ENCODE measurements at regions not wholly inside any gene's neighbourhood (a gene's known extent, or its start where the extent isn't known, plus 50 kb on each side); places are given as distances from the start of the nearest gene placed in this dataset.

GRCh38 chr6:8574311-8574710 lies 139.0 kb upstream of the SLC35B3 start:
- no peaks in the 10 kb centered on the region for H3K36me3 Mint-ChIP-seq (ENCODE audit: low read depth)
- no peaks in the 10 kb centered on the region for H3K4me1 Mint-ChIP-seq
- H3K9me3 Mint-ChIP-seq = peaks cover 6% of the 10 kb centered on the region
- no peak for ATAC-seq (replicated peaks)
- no peak overlapping the region for H3K27ac Mint-ChIP-seq
- H3K27me3 Mint-ChIP-seq = no peaks in the 10 kb centered on the region
- no peak overlapping the region for H3K4me3 Mint-ChIP-seq

DNA sequence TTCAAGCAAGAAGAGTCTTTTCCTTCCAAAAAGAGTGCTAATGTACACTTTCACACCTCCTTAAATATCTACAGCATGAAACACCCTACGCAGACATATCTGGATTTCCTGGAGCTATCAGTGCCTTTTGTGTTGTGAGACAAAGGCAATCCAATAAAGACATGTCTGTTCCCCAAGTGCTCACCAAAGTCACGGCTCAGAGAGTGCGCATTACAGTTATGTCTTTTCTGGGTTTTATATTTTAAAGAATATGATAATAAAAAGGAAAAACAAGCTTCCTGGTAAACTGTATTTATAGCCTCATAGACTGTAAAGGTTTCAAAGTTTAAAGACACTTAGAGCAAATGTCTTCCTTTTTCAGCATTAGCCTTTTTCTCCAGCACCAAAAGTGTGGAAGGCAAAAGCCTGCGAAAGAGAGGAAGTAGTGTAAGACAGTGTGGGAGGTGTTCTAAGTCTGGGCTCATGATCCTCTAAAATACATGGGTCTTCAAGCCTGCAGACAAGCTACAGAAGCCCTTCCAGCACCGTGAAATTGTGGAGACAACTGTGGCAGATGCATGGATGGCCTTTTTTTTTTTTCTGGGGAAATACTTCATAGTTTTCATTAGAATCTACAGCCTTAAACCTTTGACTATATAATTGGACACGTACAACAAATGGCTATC lies 135.0 kb upstream of the SLC35B3 start:
- no peak overlapping the region for H3K4me3 Mint-ChIP-seq
- H3K36me3 Mint-ChIP-seq (ENCODE audit: low read depth) = no peaks in the 10 kb centered on the region
- no peaks in the 10 kb centered on the region for H3K4me1 Mint-ChIP-seq
- H3K27ac Mint-ChIP-seq = no peak overlapping the region
- no peaks in the 10 kb centered on the region for H3K27me3 Mint-ChIP-seq
- H3K9me3 Mint-ChIP-seq = peaks cover 9% of the 10 kb centered on the region
- ATAC-seq (replicated peaks) = no peak

DNA sequence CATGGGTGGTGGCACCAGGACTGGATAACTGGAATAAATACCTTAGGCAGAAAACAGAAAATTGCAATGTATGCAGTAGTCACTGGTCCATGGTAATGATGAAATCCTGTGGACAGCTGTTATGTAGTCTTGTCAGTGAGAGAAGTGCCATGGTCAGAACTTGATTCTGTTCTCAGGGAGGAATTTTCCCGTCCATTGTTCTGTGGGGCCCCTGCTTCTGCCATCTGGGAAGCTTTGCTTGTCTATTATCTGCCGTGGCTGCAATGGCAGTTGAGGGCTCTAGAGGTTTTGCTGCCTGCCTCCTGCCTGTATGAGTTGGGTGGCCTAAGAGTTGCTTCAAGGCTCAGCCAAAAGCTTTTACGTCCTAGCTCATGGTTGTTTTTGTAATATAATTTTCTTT lies 126.8 kb upstream of the SLC35B3 start:
- Mint-ChIP-seq H3K36me3 (ENCODE audit: low read depth) (no peaks in the 10 kb centered on the region), H3K27ac (no peak overlapping the region), H3K4me3 (no peak overlapping the region), H3K4me1 (no peaks in the 10 kb centered on the region), H3K9me3 (peaks cover 3% of the 10 kb centered on the region), H3K27me3 (no peaks in the 10 kb centered on the region)
- no peak for ATAC-seq (replicated peaks)

GRCh38 chr6:8558953-8559352 lies 123.6 kb upstream of the SLC35B3 start:
- Mint-ChIP-seq H3K9me3 (no peaks in the 10 kb centered on the region), H3K36me3 (ENCODE audit: low read depth) (no peaks in the 10 kb centered on the region), H3K27ac (no peak overlapping the region), H3K4me1 (no peaks in the 10 kb centered on the region), H3K4me3 (no peak overlapping the region), H3K27me3 (no peaks in the 10 kb centered on the region)
- ATAC-seq (replicated peaks) = no peak

- no peak for ATAC-seq (replicated peaks)
- no peaks in the 10 kb centered on the region for H3K36me3 Mint-ChIP-seq (ENCODE audit: low read depth)
- H3K4me1 Mint-ChIP-seq = no peaks in the 10 kb centered on the region
- H3K27ac Mint-ChIP-seq = no peak overlapping the region
- no peaks in the 10 kb centered on the region for H3K27me3 Mint-ChIP-seq
- no peaks in the 10 kb centered on the region for H3K9me3 Mint-ChIP-seq
- H3K4me3 Mint-ChIP-seq = no peak overlapping the region
Observed at GRCh38 chr6:8557014-8557748, 121.8 kb upstream of the SLC35B3 start.

DNA sequence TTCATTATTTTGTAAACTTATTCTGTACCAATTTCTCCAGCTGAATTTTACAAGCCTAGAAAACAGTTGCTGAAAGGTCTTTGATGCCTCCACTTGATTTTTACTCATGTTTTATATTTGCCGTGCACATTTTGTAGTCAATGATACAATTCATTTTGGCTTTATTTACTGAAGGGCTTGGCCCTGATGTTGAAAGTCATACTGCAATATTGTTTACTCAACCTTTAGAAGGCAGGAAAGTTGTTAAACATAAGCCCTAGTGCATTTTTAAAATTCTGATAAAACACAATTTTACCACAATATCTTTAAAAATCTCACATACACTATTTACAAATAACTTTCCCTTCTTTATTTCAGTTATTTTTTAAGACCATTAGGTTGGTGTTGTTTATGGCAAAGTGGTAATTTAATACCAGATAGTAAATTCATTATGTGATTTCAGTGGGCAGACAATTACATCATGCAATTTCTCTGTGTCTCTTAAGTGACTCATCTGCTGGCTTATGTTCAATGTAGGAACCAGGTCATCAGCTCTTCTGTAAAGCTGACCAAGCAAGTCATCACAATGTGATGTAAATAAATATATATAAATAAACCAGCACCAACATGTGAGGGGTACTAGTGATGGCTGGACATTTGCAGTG lies 121.1 kb upstream of the SLC35B3 start:
- Mint-ChIP-seq H3K27ac (no peak overlapping the region), H3K4me1 (no peaks in the 10 kb centered on the region), H3K27me3 (no peaks in the 10 kb centered on the region), H3K9me3 (peaks cover 6% of the 10 kb centered on the region), H3K4me3 (no peak overlapping the region), H3K36me3 (ENCODE audit: low read depth) (no peaks in the 10 kb centered on the region)
- ATAC-seq (replicated peaks) = no peak

DNA sequence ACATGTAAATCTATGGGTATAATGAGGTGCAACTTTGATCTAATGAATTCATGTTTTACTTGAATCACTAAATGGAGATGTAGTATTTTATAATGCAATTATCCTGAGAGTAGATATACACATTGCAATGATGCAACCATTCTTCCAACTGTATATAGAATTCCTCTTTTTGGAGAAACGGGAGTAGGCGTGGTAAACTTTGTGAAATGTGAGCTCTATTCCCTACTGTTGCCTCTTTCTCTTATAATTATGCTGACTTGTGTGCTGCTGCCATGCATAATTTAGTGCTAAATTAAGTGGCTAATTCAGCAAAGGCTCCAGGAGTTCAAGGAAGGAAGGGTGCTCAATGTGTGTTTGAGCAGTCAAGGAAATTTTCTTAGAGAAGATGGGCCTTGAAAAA lies 116.6 kb upstream of the SLC35B3 start:
- ATAC-seq (replicated peaks) = no peak
- H3K27ac Mint-ChIP-seq = no peak overlapping the region
- peaks cover 6% of the 10 kb centered on the region for H3K9me3 Mint-ChIP-seq
- no peak overlapping the region for H3K4me3 Mint-ChIP-seq
- no peaks in the 10 kb centered on the region for H3K4me1 Mint-ChIP-seq
- no peaks in the 10 kb centered on the region for H3K36me3 Mint-ChIP-seq (ENCODE audit: low read depth)
- H3K27me3 Mint-ChIP-seq = no peaks in the 10 kb centered on the region

- Mint-ChIP-seq H3K27ac (no peak overlapping the region), H3K27me3 (no peaks in the 10 kb centered on the region), H3K4me3 (no peak overlapping the region), H3K4me1 (no peaks in the 10 kb centered on the region), H3K9me3 (peaks cover 6% of the 10 kb centered on the region), H3K36me3 (ENCODE audit: low read depth) (no peaks in the 10 kb centered on the region)
- ATAC-seq (replicated peaks) = no peak
Observed at GRCh38 chr6:8551386-8551785, 116.0 kb upstream of the SLC35B3 start.

GRCh38 chr6:8549074-8549790 lies 113.9 kb upstream of the SLC35B3 start:
- H3K27ac Mint-ChIP-seq = no peak overlapping the region
- H3K4me1 Mint-ChIP-seq = no peaks in the 10 kb centered on the region
- no peaks in the 10 kb centered on the region for H3K27me3 Mint-ChIP-seq

DNA sequence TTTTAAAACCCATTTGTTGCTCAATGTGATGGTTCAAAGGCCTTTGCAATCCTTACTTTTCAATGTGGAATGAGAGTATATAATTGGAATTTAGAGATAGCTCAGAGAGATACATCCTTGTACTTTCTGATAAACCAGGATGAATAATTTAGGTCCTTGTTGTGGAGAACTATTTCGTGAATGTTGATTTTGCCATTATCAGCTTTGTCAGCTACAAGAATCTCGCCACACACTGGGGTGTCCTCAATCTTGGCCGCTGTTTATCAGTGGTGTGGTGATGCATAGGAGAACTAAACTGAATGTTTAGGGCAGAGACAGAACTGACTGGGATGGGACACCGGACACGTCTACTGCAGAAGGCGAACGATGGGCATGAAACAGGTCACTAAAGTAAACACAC lies 111.2 kb upstream of the SLC35B3 start:
- H3K27ac Mint-ChIP-seq = no peak overlapping the region

More at GRCh38 chr6:8549074-8549790, 113.9 kb upstream of the SLC35B3 start:
- no peak for ATAC-seq (replicated peaks)
- Mint-ChIP-seq H3K9me3 (peaks cover 11% of the 10 kb centered on the region), H3K36me3 (ENCODE audit: low read depth) (no peaks in the 10 kb centered on the region), H3K4me3 (no peak overlapping the region)

GRCh38 chr6:8545336-8545735 lies 110.0 kb upstream of the SLC35B3 start:
- Mint-ChIP-seq H3K27ac (no peak overlapping the region), H3K4me1 (no peaks in the 10 kb centered on the region), H3K9me3 (peaks cover 10% of the 10 kb centered on the region), H3K36me3 (ENCODE audit: low read depth) (no peaks in the 10 kb centered on the region), H3K27me3 (no peaks in the 10 kb centered on the region), H3K4me3 (no peak overlapping the region)
- ATAC-seq (replicated peaks) = no peak

More for the DNA sequence above, 111.2 kb upstream of the SLC35B3 start:
- Mint-ChIP-seq H3K4me1 (no peaks in the 10 kb centered on the region), H3K27me3 (no peaks in the 10 kb centered on the region), H3K4me3 (no peak overlapping the region), H3K36me3 (ENCODE audit: low read depth) (no peaks in the 10 kb centered on the region), H3K9me3 (peaks cover 5% of the 10 kb centered on the region)
- no peak for ATAC-seq (replicated peaks)

DNA sequence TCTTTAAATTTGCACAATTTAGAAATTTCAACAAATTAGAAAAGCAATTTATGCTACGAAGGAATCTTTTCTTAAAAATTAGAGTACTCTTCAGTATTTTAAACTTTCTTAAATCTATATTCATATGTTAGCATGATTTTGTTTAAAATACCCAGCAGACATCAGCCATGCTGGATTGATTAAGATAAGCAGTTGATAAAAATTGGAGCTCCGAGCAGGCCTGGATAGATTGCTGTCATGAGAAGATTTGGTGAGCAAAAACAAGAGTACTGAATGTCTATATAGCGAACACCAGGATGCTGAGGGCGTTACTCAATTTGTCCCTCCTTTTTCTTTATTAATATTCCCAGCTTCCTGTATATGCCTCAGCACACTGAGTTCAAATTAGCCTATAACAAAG lies 108.4 kb upstream of the SLC35B3 start:
- H3K27ac Mint-ChIP-seq = no peak overlapping the region
- H3K36me3 Mint-ChIP-seq (ENCODE audit: low read depth) = no peaks in the 10 kb centered on the region
- no peak for ATAC-seq (replicated peaks)

DNA sequence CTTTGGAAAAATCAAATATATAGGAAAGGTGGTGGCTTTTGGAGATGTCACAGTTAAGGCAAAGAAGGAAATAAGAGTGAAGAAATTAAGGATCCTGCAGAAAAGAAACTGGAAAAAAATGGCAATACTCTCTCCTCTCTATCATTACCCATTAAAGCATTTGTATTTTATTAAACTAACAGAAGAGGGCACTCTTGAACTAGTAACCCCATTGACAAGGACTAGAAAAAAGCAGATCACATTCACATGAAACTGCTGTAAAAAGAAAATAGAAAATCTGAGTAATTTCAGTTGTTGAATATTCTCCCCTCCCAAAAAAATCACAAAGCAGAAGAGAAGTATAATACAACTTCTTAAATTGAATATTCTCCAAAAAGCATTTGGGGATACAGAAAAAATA lies 104.1 kb upstream of the SLC35B3 start:
- Mint-ChIP-seq H3K27ac (no peak overlapping the region), H3K4me1 (no peaks in the 10 kb centered on the region), H3K27me3 (no peaks in the 10 kb centered on the region), H3K36me3 (ENCODE audit: low read depth) (no peaks in the 10 kb centered on the region), H3K4me3 (no peak overlapping the region), H3K9me3 (peaks cover 21% of the 10 kb centered on the region)
- ATAC-seq (replicated peaks) = no peak

More for the DNA sequence above, 108.4 kb upstream of the SLC35B3 start:
- no peaks in the 10 kb centered on the region for H3K27me3 Mint-ChIP-seq
- no peak overlapping the region for H3K4me3 Mint-ChIP-seq
- no peaks in the 10 kb centered on the region for H3K4me1 Mint-ChIP-seq
- H3K9me3 Mint-ChIP-seq = peaks cover 22% of the 10 kb centered on the region

- H3K27me3 Mint-ChIP-seq = no peaks in the 10 kb centered on the region
- H3K27ac Mint-ChIP-seq = no peak overlapping the region
- no peak overlapping the region for H3K4me3 Mint-ChIP-seq
- H3K4me1 Mint-ChIP-seq = no peaks in the 10 kb centered on the region
- no peak for ATAC-seq (replicated peaks)
- H3K36me3 Mint-ChIP-seq (ENCODE audit: low read depth) = no peaks in the 10 kb centered on the region
- peaks cover 27% of the 10 kb centered on the region for H3K9me3 Mint-ChIP-seq
Observed at GRCh38 chr6:8536122-8536521, 100.8 kb upstream of the SLC35B3 start.

Measured in activated T-helper 17 cell treated with anti-CD3 and anti-CD28 coated beads, Interleukin-2, amount 50 U/mL, for 72 hours (primary cell).